HG02798 (cell line): ENCODE measurements at regions not wholly inside any gene's neighbourhood (a gene's known extent, or its start where the extent isn't known, plus 50 kb on each side); places are given as distances from the start of the nearest gene placed in this dataset.

Source experiments
- ATAC-seq: cut with Tn5 transposase; IDR thresholded peaks from one replicate; pipeline ENCODE4 v1.9.1; 2021; ENCODE audit warnings: mild to moderate bottlenecking; ENCODE audit not compliant: unreplicated experiment, poor library complexity

DNA sequence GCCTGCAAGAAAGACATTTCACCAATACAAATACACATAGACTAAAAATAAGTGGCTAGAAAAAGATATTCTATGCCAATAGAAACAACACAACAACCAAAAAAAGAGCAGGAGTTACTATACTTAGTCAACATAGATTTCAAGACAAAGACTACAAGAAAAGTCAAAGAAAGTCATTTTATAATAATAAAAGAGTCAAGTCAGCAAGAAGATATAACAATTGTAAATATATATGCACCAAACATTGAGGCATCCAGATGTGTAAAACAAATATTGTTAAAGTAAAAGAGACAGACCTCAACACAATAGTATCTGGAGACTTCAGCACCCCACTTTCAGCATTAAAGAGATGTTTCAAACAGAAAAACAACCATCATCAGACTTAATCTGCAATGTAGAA lies 104.6 kb downstream of the AMY1C start:
- ATAC-seq = no peak

DNA sequence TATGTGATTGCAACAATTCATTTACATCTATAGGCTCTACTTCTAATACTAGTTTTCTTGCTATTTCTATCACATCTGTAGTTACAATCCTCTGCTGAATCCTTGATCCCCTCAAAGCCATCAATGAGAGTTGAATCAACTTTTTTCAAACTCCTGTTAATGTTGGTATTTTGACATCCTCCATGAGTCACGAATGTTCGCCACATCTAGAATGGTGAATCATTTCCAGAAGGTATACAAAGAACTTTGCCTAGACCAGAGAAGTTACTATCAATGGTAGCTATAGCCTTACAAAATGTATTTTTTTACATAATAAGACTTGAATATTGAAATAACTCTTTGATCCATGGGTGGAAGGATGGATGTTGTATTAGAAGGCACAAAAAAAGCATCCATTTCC lies 110.0 kb downstream of the AMY1C start:
- no peak for ATAC-seq

DNA sequence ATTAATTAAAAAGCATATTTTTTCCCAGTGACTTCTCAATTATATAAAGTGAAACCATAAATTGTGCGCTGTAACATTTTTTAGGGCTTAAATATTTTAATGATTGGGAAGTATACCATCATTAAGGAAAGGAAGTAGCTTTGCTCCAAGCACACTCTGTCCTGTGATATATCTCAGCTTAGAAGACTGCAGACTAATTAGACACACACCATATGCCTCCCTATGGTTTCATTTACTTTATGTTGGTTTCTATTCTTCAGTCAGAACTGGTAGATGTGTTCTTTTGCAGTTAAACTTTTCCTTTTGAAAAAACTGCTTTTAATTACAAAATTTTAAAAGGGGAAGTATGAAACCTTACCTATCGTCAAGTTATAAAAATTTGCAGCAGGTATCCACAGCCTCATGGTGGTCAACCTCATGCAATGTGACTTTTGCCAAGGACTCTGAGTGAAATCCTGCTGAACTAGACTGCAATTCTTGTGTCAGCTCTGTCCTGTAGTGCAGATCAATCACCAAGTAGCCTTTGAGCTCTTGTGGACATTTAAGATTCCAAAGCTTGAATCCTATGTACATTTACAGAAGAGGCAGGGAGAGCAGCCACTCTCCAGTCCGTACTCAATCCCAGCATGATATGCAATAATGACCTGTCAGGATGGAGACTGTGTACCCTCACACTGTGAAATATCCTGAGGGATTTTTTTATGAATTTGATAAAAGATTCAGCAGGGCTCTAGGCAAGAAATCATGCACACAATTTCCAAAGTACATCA lies 149.1 kb downstream of the AMY1C start:
- ATAC-seq = no peak

DNA sequence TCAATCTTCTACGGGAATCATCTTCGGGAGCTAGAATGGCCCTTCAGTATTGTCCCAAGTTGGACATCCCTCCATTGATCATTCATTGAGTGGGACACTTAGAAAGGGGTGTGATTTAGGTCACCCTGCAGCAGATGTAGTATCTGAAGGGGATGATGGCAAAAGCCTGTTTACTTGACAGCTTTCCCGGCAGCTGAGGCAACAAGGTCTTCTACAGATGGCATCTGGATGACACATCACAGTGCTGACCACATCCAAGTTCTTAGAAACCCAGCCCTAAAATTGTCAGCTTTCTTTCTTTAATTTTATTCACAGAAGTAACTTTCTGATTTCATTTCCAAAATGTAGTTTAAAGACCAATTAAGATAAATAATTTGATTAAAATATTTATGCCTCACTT lies 150.3 kb downstream of the AMY1C start:
- ATAC-seq = no peak

DNA sequence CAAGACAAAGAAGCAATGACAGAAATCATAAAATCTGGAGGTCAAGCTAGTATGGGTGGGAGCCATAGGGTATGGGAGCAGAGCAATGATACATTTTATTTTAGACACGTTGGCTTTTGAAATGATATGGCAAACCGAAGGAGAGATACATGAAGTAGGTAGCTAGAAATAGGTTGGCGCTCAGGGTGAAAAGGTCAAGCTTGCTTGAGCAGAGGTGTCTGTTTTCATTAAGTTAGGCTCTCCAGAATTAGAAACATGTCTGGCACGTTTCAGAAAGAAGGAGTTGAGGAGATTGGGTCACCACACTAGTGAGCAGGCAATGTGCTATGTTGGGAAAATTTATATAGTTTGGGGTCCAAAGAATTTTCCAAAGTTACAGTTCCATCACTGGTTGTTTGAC lies 151.4 kb downstream of the AMY1C start:
- no peak for ATAC-seq

DNA sequence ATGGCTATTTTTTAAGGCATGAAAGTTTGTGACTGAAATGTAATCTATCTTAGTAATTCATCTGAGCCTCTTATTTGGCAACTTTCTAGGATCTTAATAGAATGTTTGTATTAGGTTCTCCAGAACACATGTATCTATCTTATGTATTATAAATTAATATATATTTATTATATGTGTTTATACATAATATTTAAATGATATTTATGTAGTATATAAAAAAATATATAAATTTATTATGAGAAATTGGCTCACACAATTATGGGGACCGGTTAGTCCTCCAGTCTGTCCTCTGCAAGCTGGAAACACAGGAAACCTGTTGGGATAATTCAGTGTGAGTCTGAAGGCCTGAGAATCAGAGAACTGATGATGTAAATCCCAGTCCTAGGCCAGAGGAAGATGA lies 155.7 kb downstream of the AMY1C start:
- ATAC-seq = no peak

DNA sequence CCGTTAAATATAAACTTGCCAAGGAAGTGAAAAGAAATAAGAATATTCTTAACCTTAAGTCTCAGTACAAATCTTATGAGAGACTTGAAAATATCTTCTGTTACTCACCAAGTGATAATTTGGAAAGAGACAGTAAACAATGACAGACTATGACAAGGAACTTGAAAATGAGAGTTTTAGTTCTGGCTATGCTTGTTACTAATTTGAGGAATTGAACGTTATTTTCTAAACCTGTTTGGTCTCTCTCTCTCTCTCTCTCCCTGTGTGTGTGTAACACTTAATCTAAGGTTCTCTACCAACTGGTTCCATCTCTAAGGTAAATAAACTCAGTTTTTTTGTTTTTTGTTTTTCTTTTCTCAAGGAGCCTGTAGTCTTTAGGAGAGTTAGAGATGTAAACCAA lies 161.8 kb downstream of the AMY1C start:
- no peak for ATAC-seq

DNA sequence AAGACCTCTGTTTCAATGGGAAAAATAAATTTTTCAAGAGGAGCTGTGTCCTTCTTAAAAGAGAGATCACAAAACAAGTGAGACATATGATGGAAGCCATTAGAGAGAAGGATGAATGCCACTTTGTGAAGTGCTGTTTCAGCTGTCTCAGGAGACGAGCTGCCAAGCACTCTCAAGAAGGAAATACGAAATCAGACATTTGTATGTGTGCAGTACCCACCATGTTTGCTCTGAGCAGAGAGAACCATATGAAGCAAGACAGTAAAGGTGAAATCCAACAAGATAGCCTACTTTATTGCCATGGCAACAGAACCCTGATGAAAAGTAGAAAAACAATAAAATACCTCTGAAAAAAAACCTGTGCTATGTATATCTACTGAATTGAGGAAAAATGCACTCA lies 168.1 kb downstream of the AMY1C start:
- no peak for ATAC-seq

DNA sequence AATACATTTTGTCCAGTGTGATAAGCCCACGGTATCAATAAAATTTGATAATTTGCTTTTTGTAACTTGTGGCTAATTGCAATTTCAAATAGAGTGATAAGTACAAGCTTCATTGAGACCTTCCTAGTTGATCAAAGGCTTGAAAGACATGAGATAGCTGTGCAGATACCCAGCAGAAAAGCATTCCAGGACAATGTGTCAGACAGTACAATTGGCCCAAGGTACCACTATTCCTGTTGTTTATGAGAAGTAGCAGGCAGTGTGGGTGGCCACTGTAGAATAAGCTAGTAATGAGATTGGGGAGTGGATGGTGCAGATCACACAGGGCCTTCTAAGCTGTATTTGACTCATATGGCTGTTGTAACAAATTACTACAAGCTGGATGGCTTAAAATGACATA lies 182.2 kb downstream of the AMY1C start:
- ATAC-seq = no peak

DNA sequence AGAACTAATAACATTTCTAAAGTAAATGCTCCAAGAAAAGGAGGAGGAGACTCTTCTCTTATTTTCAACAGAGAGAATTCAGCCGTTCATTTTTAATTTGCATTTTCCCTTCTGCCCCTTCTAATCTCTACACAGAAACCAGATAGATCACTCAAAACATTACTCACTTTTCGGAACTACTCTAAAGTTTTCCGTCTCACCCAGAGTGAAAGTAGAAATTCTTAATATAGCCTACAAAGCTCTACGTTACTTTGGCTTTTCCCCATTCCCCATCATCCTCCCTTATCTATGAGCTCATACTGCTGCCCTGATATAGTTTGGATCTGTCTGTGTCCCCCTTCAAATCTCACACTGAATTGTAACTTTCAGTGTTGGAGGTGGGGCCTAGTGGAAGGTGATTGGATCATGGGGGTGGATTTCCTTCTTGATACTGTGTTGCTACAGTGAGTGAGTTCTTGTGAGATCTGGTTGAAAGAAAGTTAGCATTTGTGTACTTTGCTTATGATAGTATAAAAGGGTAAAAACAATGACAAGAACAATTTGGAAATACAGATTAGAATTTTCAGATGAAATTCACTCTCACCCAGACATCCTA lies 188.2 kb downstream of the AMY1C start:
- peak; percentile 86 for ATAC-seq

DNA sequence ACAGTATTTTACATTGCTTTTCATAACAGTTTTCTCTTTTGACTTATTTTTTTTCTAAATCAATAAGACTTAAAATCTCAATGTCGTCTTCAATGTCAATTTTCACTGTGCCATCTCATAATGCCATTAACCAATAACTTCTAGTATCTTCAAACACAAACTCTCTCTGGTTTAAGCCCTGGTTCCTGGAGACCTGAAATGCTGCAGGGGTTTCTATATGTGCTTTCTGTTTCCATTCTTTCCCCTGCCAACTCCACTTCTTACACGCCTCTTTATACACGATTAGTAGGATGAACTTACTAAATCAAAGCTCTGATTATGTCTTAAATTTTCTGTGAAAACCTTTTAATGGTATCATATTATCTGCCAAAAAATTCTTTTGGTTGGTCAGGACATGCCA lies 191.4 kb downstream of the AMY1C start:
- ATAC-seq = no peak

DNA sequence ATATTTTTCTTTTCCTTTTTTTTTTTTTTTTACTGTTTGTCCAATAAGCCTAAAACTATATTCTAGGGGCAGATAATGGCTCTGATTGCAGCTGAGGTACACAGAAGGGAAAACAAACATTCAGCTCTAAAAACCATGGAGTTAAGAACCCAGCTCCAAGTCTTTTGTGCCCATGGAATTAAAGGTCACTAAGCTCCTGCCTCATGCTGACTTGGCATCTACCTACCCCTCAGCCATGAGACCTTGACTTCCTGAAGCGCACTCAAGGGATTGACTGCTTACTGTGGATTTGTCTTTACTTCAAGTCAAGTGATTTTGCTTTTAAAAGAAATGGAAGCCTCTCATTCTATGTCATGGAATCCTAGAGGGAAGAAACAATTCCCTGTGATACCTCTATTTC lies 192.3 kb downstream of the AMY1C start:
- ATAC-seq = no peak

DNA sequence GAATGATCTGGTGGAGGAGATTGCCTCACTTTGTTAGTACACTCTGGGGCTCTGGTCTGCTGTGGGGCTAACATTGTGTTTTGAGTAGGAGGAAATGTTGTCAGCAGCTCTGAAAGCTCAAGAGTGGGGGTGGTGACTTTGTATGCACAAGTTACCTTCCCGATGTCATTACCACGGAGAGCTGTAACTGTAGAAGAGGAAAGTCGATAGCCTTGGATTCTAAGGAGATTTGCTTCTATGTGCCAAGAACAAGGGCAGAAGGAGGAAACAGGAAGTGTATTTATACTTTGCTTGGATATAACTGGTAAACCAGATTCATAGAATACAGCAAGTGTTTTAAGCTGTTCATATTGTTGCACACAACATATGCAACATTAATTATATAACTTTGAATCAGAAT lies 196.1 kb downstream of the AMY1C start:
- no peak for ATAC-seq

DNA sequence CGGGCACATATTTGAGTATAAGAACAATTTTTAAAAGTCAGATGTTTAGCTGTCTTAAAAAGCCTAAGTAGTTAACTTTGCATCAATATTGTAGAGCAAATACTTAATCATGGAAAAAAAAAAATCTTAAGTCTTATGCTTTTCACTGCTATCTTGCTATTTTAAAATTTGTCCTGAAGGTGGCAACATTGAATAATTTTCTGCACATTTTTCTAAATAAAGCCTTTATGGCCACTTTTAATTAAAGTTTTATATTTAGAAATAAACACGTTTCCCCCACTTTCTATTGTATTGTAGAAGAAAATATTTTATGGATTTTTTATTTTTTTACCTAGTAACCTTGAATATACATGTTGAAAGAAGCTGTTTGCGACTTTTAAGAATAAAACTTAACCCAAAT lies 198.8 kb downstream of the AMY1C start:
- ATAC-seq = no peak

DNA sequence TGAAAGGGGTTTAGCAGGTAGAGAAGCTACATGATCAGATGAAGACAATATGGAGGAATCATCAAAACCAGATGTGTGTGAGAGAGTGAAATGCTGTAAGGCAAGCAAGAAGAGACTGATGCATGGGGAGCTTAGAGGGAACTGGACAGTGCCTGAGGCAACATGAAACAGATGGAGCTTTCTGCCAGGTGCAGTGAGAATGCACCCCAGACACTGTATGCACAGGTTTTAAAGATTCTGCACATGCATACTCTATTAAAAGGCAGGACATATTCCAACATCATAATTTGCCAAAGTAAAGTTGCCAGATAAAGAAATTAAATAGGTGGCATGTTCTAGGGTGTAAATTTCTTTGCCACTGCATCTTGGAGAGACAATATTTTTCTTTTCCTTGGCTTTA lies 200.1 kb downstream of the AMY1C start:
- ATAC-seq = no peak

DNA sequence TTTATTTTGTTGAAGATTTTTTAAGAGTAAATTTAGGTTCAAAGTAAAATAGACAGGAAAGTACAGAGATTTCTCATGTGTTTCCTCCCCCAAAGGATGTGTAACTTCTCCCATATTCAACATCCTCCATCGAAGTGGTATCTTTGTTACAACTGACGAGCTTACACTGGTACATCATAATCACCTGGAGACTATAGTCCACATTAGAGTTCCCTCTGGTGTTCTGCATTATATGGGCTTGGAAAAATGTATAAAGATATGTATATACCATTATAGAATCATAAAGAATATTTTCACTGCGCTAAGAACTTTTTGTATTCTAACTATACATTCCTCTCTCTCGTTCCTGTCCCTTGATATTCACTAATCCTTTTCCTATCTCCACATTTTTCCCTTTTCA lies 203.7 kb downstream of the AMY1C start:
- no peak for ATAC-seq

DNA sequence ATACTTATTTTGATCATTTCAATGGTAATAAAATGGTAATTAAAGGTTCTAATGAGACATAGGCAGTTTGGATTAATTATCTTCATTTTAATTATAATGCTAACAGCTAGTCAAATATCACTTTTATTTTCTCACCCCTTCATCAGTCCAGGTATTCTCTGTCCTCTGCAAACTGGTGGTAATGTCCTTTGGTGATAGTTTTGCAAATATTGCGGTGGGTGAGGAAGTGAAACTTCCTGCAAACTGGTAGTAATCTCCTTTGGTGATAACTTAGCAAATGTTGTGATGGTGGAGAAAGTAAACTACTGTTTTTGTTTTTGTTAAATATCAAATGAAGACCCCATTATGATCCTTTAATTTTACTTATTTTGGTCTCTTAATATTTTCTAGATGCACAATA lies 209.0 kb downstream of the AMY1C start:
- no peak for ATAC-seq

DNA sequence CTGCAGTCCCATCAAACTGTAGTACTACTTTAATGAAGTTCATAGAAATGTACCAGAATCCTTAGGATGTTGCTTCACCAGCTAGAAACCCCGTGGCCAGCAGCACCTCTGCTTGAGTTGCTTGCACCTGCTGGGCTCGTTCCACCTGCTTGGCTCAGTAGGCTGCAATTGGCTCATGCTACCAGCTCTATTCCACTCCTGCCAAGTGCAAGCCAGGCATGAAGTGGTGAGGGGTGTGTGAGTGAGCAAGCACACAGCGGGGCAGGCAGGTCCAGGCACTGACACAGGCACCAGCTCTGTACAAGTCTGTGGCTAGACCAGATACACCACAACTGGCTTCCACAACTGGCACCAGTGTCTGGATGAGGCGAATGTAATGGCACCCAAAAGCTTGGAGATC lies 209.9 kb downstream of the AMY1C start:
- ATAC-seq = no peak

DNA sequence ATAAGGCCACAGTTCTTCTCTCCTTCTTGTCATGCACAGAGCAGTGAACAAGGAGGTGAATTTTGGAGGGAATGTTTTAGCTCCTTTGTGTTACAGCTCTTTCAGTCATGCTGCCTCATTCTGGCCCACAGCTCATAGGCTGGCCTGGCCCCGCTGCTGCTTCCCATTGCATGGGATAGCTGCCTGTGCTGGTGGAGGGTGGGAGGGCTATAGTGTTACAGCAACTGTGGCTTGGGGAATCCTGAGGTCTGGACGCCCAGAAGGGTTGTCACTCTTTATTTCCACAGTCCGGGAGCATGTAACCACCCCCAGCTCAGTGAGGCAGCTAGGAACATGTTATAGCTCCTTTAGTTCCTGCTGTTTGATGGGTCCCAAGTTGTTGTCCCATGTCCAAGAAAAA lies 210.3 kb downstream of the AMY1C start:
- ATAC-seq = no peak

DNA sequence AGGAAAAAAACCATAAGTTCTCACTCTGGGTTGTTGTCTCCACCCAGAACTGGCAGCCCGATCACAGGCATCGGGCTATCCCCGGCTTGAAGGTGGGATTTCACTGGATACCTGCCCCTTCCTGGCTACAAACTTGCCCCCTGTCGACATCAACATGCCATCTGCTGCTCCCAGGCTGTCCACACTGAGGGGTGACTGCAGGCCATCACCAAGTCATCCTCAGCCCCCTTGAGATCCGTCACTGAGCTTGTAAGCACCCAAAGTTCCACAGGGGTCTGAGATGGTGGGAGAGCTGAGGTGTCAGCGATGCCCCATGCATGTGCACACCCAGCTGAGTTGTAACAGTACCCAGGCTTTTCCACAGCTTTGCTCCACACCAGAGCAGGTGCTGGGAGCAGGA lies 211.0 kb downstream of the AMY1C start:
- no peak for ATAC-seq

DNA sequence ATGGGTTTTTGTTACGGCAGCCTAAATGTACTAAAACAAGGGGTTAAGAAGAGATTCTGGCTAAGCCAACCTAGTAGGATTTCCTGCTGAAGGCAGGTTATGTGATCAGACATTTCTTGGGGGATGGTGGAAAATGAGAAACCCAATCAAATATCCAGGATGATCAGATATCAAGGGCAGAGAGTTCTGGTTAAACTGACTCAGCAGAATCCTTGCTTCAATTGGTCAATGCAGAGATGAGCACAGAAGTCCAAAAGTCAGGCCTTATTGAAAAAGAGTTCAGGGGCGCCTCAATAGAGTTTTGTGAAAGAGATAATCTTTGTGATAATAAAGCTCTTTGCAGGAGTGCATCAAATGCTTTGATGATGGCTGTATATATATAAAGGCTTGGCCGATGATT lies 237.1 kb downstream of the AMY1C start:
- no peak for ATAC-seq

DNA sequence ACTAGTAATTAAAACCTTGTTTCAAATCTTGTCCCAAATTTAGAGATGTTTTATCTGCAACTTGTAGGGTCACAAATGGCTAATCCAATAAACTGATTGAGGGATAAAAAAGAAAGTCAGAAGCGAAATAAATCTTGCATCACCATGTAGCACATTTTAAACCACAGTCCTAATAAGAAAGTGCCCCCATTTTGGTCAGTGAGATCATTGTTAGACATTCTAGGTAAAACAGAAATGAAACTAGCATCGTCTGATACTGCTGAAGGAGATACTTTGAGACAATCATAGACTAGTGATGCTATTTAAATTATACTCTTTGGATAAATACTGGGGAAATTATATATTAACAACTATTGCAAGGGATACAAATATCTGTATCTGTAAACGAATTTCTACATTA lies 247.9 kb downstream of the AMY1C start:
- no peak for ATAC-seq
